ENCODE measurements at regions not wholly inside any gene's neighbourhood (a gene's known extent, or its start where the extent isn't known, plus 50 kb on each side); places are given as distances from the start of the nearest gene placed in this dataset.

- no peak overlapping the region for H3K4me3 ChIP-seq (replicated peaks; ENCODE audit: low read depth, low read length)
- DNase-seq (ENCODE audit: low read depth): no peak
- TF ChIP-seq, protein P1, sequence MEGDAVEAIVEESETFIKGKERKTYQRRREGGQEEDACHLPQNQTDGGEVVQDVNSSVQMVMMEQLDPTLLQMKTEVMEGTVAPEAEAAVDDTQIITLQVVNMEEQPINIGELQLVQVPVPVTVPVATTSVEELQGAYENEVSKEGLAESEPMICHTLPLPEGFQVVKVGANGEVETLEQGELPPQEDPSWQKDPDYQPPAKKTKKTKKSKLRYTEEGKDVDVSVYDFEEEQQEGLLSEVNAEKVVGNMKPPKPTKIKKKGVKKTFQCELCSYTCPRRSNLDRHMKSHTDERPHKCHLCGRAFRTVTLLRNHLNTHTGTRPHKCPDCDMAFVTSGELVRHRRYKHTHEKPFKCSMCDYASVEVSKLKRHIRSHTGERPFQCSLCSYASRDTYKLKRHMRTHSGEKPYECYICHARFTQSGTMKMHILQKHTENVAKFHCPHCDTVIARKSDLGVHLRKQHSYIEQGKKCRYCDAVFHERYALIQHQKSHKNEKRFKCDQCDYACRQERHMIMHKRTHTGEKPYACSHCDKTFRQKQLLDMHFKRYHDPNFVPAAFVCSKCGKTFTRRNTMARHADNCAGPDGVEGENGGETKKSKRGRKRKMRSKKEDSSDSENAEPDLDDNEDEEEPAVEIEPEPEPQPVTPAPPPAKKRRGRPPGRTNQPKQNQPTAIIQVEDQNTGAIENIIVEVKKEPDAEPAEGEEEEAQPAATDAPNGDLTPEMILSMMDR (IDR thresholded peaks at IDR 0.05; ENCODE audit: low read length, missing control alignments): no peak
Measured at GRCh38 chrX:26664919-26665318, 448.9 kb downstream of the MAGEB5 start.

DNA sequence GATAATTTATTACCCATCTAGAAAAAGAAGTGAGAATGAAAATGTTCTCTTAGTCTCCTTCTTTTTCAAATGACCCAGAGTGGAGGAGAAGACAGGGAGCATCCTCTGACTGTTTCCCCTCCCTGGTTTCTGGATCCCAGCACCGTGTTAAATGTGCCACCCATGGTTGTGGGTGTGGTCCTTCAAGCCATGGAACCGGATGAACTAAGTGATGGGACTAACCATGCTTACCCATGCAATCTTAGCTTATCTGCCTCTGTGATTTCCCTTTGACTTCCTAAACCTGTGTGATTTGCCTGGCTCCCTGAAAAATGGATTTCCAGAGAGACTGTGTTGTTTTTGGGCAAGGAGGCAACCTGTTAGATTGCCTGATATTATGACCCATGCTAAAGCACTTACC lies 437.1 kb downstream of the MAGEB5 start:
- TF ChIP-seq, protein P1 (IDR thresholded peaks at IDR 0.05; ENCODE audit: low read length, missing control alignments): no peak
- no peak for DNase-seq (ENCODE audit: low read depth)
- H3K4me3 ChIP-seq (replicated peaks; ENCODE audit: low read depth, low read length): no peak overlapping the region

- TF ChIP-seq, protein P1 (IDR thresholded peaks at IDR 0.05; ENCODE audit: low read length, missing control alignments): no peak
- no peak overlapping the region for H3K4me3 ChIP-seq (replicated peaks; ENCODE audit: low read depth, low read length)
- DNase-seq (ENCODE audit: low read depth): no peak
Measured at GRCh38 chrX:26651755-26652154, 435.8 kb downstream of the MAGEB5 start.

GRCh38 chrX:26649534-26649933 lies 433.6 kb downstream of the MAGEB5 start:
- peak; percentile 27 for DNase-seq (ENCODE audit: low read depth)
- TF ChIP-seq, protein P1 (IDR thresholded peaks at IDR 0.05; ENCODE audit: low read length, missing control alignments): peak; percentile 45

DNA sequence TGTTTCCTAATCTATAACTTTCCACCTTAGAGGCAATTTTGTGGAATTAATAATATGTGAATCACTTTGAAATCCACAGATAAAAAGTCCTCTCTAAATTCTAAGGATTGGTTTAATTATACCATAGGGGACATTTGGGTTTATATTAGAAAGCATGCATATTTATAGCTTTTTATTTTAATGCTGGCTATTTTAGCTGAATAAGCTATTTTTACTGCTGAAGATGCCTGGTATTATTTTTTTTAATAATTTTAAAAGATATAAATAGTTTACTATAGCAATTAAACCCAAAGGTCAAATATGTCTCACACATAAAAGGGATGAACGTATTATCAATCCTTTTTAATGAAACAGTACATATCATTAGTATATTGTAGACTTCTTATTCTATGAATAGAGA lies 415.4 kb downstream of the MAGEB5 start:
- no peak overlapping the region for H3K4me3 ChIP-seq (replicated peaks; ENCODE audit: low read depth, low read length)
- TF ChIP-seq, protein P1 (IDR thresholded peaks at IDR 0.05; ENCODE audit: low read length, missing control alignments): no peak
- no peak for DNase-seq (ENCODE audit: low read depth)

More at GRCh38 chrX:26649534-26649933, 433.6 kb downstream of the MAGEB5 start:
- H3K4me3 ChIP-seq (replicated peaks; ENCODE audit: low read depth, low read length): no peak overlapping the region

- TF ChIP-seq, protein P1 (IDR thresholded peaks at IDR 0.05; ENCODE audit: low read length, missing control alignments): no peak
Measured at GRCh38 chrX:26613956-26614355, 398.0 kb downstream of the MAGEB5 start.

DNA sequence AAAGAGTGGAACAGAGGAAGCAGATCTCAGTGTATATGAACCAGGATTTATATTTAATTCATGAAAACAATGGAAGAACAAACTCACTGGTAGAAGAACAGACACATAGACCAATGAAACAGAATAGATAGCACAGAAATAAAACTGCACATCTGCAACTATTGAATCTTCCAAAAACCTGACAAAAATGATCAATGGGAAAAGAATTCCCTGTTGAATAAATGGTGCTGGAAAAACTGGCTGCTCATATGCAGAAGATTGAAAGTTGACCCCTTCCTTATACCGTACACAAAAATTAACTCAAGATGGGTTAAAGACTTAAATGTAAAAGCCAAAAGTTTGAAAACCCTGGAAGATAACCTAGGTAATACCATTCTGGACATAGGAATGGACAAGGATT lies 391.0 kb downstream of the MAGEB5 start:
- TF ChIP-seq, protein P1 (IDR thresholded peaks at IDR 0.05; ENCODE audit: low read length, missing control alignments): no peak
- DNase-seq (ENCODE audit: low read depth): no peak
- no peak overlapping the region for H3K4me3 ChIP-seq (replicated peaks; ENCODE audit: low read depth, low read length)

More at GRCh38 chrX:26613956-26614355, 398.0 kb downstream of the MAGEB5 start:
- peak; percentile 6 for DNase-seq (ENCODE audit: low read depth)
- H3K4me3 ChIP-seq (replicated peaks; ENCODE audit: low read depth, low read length): no peak overlapping the region

All from fibroblast of pulmonary artery (primary cell).